Cardiac fibroblast (primary cell): ENCODE measurements at regions not wholly inside any gene's neighbourhood (a gene's known extent, or its start where the extent isn't known, plus 50 kb on each side); places are given as distances from the start of the nearest gene placed in this dataset.

Source experiments
- DNase-seq, 2 donors: peaks; one replicate each; pipeline versions ENCODE4 v3.0.0 to v3.0.0-alpha.2; 2010; ENCODE audit warnings: low read depth in 2 of 2
- H3K4me3 ChIP-seq, 2 donors: replicated peaks in 1 of 2; 1 replicate in 1 of 2; 2 replicates in 1 of 2; pipeline ENCODE4 v1.5.1; 2011; ENCODE audit warnings: low read depth in 2 of 2, low read length in 2 of 2, mild to moderate bottlenecking in 2 of 2, moderate library complexity in 1 of 2
- CTCF ChIP-seq: IDR thresholded peaks from one replicate; pipeline ENCODE4 v1.5.1; 2011; ENCODE audit warnings: low read depth, mild to moderate bottlenecking, low read length, inconsistent platforms

- no peak overlapping the region for H3K4me3 ChIP-seq
- TF ChIP-seq CTCF: no peak
Observed at GRCh38 chrX:25663701-25664100, 474.4 kb upstream of the MAGEB18 start.

GRCh38 chrX:25665431-25665830 lies 472.7 kb upstream of the MAGEB18 start:
- no peak for DNase-seq
- TF ChIP-seq CTCF: no peak
- no peak overlapping the region for H3K4me3 ChIP-seq

More at GRCh38 chrX:25663701-25664100, 474.4 kb upstream of the MAGEB18 start:
- no peak for DNase-seq

- no peak for DNase-seq
- H3K4me3 ChIP-seq: no peak overlapping the region
- no peak for TF ChIP-seq CTCF
Observed at GRCh38 chrX:25667681-25668080, 470.5 kb upstream of the MAGEB18 start.

- no peak for TF ChIP-seq CTCF
- DNase-seq: no peak
- H3K4me3 ChIP-seq: no peak overlapping the region
Observed at GRCh38 chrX:25674776-25675175, 463.4 kb upstream of the MAGEB18 start.

- DNase-seq: no peak
- no peak for TF ChIP-seq CTCF
- no peak overlapping the region for H3K4me3 ChIP-seq
Observed at GRCh38 chrX:25701876-25702275, 436.3 kb upstream of the MAGEB18 start.

GRCh38 chrX:25717122-25717521 lies 421.0 kb upstream of the MAGEB18 start:
- no peak for DNase-seq
- H3K4me3 ChIP-seq: no peak overlapping the region
- no peak for TF ChIP-seq CTCF

GRCh38 chrX:25721564-25721963 lies 416.6 kb upstream of the MAGEB18 start:
- DNase-seq: peak; percentile 22 to 34
- peak; percentile 16 for TF ChIP-seq CTCF

More at GRCh38 chrX:25721564-25721963, 416.6 kb upstream of the MAGEB18 start:
- H3K4me3 ChIP-seq: no peak overlapping the region
